ENCODE measurements at regions not wholly inside any gene's neighbourhood (a gene's known extent, or its start where the extent isn't known, plus 50 kb on each side); places are given as distances from the start of the nearest gene placed in this dataset.
A peak's percentile ranks its signal among the peaks of the same experiment; 100 is the strongest.
"Not testable (repeated sequence)": the region's sequence is repeated elsewhere in the genome, so short reads cannot be mapped to it uniquely, and the experiment has no call there.

DNA sequence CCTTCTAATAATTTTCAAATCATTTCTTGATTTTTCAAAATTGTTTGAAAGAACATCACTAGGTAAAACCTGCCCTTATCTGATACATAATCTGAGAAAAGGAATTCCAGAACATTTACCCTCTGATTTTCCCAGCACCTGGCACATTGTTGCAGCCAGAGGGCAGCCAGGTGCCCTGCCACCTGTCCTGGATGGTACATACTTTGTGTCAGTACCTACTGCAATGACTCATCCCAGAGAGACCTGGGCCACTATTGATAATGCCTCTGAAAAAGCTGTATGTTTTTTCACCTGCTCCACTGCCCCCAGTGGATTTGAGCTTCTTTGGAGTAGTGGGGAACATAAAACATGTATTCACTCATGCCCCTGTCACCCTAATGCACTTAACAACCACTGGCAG is 648.9 kb upstream of the GBE1 start:
- no peak for DNase-seq (ENCODE audit: low spot score)

DNA sequence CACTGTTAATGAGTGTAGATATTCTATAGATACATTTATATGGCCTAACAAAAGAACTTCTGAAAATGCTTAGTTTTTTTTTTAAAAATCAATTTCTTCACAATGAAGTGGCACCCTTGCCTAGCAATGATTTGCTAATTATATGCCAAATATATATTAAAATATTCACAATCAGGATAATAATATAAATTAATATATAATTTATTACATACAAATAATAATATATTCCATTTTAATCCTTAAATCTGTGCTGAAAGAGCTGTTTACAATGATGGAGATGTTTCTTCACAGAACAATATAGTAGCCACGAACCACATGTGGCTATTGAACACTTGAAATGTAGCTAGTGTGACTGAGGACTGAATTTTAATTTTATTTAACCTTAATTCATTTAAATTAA is 648.4 kb upstream of the GBE1 start:
- no peak for DNase-seq (ENCODE audit: low spot score)

DNA sequence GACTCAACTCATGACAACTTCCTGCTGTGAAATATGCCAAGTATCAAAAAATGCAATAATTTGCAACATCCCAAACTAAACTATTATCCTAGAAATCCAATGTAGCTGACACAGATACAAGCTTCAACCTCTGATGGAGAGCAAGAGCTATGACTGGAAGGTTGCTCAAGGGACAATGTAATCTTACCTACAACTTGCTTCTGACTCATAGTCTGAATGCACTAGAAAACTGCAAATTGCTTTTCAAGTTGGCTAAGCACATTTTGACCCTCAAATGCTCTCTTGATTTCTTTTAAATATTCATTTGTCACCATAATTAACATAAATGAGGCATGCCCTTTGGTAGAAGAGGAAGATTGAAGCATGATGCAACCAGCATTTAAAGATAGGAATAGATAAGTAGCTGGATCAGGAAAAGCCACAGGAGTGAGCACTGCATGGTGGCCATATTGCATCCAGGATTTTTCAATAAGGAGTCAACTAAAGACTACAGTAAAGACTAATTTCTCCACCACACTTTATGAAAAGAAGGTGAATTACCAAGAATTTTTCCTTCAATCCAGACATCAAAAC is 630.8 kb upstream of the GBE1 start:
- no peak for DNase-seq (ENCODE audit: low spot score)

DNA sequence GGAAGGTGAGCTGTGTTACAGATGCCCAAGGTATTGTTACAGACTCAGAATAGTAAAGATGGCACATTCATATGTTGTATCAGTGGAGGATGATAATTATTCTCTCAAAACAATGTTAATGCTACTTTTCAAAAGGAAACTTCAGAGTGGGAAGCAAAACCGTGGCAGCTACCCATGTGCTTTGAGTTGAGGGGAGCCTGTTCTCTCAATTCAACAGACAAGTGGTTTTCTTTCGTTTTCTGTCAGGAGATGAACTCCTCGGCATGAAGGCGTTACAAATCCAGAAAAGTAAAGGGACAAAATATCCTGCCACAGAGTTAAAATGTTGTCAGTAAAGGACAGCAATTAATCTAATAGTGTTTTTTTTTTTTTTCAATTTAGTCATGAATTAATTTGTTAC is 629.4 kb upstream of the GBE1 start:
- no peak for DNase-seq (ENCODE audit: low spot score)

DNA sequence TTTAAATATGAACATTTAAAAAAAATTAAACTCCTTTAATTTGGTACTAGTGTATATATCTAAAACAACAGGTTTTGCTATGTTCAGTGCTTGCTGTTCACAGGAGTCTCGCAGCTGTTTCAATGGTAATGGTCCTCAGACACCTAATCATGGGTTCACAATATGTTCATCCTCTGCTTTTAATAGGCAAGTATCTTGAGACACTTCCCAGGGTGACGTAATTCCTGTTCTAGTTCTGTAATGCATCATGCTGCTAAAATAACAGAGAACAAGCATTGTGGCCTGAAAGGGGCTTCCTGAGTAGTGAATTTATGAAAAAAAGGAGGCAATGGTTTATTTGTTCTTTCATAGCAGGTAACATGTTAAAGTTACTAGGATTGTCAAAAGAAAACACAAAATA is 625.2 kb upstream of the GBE1 start:
- no peak for DNase-seq (ENCODE audit: low spot score)

DNA sequence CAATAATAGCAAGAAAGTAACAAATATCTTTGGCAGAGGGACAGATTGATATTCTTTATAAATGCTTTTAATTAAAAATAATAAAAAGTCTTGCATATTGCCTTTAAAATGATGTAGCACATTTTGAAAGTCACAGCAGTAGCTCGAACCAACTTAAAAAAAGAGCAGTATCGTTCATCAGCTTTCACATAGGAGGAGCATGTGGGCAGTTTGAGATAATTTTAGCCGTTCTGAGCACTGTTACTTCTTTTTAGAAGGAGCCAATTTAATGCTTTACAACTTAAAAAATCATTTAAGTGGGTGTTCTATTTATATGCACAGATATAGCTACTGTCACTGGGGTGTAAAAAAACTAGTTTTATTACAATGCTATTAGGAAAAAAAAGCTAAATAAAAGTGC is 622.7 kb upstream of the GBE1 start:
- no peak for DNase-seq (ENCODE audit: low spot score)

DNA sequence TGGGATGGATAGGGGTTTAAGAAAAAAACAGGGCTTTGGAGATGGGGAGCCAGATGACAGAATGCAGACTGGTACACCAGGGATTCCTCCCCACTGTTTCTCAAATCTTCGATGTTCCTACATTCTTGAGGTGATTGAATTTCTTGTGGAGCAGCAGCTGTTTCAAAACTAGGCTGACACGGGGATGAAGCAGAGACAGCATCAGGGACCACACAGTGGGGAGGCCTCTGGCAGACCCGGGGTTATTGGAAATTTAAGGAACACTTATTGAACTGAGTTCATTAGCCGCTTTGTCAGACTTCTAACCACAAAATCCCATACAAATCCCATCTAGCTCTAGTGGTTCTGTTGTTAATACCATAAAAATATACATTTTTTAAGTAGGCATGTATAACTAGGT is 621.4 kb upstream of the GBE1 start:
- no peak for DNase-seq (ENCODE audit: low spot score)

DNA sequence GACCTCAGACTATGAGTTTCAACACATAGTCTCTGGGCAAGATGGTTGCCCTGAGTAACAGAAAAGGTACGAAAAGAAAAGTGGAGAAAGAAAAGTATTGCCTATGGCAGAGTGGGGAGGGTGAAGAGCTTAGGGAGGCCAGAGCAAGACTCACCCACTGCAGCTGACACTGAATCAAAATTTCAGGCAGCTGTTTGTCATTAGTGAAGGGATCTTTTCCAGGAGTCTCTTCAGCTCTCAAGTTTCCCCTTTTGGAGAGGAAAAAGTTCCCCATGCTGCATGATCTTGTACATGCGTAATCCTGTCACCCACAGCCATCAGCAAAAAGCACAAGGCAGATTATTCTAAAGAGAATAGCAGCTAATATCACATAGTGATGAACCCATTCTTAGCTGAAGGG is 616.9 kb upstream of the GBE1 start:
- no peak for DNase-seq (ENCODE audit: low spot score)

DNA sequence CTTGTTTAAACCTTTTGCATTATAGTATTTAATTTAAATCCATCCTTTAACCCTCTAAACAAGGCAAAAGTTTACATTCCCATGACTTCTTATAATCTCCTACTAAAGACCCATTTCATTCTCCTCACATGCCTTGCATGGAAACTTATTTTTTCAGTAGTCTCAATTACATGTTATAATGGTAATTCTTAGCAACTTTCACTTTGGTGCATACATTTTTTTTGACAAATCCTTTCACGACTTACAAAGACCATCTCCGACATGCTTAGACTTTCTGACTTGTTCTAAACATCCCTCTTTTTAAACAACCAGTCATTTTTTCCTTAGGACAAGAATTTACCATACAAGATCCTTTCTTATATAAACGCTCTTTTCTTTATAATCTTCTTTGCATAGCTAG is 615.4 kb upstream of the GBE1 start:
- DNase-seq (ENCODE audit: low spot score), result peak; percentile 13

DNA sequence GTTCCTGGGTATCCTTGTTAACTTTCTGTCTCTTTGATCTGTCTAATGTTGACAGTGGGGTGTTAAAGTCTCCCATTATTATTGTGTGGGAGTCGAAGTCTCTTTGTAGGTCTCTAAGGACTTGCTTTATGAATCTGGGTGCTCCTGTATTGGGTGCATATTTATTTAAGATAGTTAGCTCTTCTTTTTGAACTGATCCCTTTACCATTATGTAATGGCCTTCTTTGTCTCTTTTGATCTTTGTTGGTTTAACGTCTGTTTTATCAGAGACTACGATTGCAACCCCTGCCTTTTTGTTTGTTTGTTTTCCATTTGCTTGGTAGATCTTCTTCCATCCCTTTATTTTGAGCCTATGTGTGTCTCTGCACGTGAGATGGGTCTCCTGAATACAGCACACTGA is 612.4 kb upstream of the GBE1 start:
- not testable (repeated sequence) for DNase-seq (ENCODE audit: low spot score)

DNA sequence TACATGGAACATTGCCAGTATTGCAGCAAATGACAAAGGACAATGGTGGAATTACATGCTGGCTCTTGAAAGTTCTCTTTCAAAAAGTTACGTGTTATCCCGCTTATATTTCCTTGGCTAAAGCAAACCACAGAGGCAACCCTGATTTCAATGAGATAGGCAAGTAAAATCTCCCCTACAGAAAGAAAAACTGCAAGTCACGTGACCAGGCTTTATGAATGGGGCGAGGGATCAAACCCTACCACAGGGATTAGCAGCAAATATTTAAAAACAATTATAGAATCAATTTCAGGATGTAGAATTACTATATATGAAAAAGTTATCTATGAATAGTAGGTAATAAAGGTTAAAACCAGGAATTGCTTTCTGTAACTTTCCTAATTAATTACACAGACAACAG is 603.4 kb upstream of the GBE1 start:
- DNase-seq (ENCODE audit: low spot score), result no peak

DNA sequence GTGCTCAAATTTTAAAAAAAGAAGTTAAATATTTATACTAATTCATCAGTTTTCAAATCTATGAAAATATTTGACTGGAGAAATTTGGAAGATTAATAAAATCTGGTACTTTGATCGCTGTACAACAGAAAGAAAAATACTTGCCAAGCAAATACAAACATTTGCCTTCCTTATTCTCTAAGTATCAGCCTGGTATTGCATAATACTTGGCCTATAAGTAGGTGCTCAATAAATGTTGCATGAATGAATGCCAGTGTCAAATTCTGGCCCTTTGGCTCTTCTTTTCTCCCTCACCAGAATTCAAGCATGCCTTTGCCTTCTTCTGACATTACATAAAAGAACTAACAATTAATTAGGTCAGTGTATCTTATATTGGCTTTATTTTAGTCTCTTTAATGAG is 601.7 kb upstream of the GBE1 start:
- DNase-seq (ENCODE audit: low spot score), result no peak

DNA sequence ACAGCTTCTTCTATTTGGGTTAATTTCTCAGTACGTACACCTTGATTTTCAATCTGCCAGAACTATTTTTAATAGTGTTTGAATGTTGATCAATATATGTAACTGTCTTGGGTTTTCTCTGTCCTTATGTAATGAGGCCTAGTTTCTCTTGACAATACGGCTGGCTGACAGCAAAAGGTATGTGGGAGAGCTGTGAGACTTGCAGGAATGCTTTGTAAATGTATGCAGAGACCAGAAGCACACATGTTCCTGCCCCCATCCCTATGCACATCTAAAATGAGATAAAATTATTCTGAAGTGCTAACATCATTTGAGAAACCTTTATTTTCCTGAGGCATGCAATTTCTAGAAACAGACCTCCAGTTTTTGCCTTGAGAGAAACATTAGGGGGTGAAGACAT is 593.8 kb upstream of the GBE1 start:
- no peak for DNase-seq (ENCODE audit: low spot score)

DNA sequence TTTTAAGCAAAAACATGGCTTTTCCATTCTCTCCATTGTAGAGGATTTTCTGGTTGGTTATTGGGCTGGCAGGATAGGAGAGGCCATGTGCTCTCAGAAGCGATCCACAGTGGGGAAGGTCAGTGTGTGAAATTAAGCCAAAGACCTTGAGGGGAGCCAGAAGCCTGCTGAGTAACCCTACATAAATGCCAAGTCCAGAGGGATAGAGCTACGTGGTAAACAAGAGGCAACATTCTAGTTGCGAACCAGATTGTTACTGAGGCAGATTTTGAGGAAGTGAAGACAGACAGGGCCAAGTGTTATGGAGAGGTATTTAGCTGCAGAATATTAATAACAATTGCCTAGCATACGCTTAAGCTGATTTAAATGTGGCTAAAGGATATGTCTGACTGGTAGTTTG is 592.8 kb upstream of the GBE1 start:
- no peak for DNase-seq (ENCODE audit: low spot score)

DNA sequence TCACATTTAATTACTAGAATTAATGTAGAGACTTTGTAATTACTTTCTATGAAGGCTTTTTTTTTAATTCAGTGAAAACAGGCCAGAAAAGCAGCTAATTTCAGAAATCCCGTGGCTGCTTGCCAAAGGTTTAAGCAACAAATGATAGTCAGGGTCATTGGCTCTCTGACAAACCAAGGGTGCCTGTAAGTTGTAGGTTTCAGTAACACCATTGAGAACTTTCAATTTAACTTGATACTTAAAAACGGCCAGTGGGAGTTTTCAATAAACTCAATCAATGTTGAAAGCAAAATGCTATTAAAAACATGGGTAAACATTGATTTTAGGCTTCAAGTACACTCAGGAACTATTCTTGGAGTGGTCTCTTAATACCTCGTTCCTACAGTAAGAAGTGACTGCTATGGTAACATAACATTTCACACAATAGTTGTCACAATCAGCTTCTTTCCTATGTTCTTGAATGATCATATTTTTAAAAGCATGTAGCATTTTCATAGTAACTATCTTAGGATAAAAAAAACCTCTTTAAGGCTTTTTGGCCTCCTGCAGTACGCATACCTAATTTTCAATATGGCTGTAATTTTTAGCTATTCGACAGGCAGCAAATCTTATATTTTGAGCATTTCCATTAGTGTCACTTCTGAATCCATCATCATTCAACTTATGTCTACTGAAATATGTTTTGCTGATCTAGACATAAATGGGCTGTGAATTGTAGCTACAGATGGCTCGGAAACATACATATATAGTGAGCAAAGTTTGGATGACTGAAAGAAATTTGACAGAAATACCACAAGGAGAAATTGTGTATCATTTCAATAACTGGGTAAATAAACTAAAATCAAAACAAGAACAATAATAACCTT is 592.1 kb upstream of the GBE1 start:
- no peak for DNase-seq (ENCODE audit: low spot score)

DNA sequence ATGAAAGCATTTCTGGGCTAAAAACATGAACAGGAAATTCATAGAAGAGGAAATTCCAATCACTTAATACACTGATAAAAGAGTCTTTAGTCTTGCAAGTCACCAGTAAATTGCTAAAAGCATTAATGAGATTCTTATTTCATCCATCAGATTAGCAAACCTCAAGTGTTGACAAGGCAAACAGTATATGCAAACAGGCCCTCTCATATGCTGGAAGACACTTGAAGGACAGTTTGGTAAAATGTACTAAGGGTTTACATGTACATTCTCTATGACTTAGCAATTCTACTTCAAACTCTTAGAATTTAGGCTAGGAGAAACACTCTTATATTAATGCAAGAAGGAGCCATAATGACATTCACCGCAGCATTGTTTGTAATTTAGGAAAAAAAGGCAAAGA is 586.1 kb upstream of the GBE1 start:
- DNase-seq (ENCODE audit: low spot score), result no peak

DNA sequence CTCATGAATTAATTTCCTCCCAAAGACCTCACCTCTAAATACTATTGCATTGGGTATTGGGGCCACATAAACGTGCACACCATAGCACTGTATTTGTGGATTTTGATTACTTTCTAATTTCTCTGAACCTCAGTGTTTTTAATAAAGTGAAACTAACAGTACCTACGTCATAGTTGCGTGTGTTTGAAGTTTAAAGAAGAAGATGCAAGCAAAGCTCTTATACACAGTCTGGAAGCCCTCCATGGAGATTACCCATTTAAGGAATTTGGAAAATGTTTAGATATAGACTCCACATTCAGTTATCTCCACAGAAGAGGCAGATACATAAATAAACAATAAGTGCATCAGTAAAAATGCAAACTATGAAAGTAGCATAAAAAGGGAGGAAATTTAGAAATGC is 581.1 kb upstream of the GBE1 start:
- no peak for DNase-seq (ENCODE audit: low spot score)

DNA sequence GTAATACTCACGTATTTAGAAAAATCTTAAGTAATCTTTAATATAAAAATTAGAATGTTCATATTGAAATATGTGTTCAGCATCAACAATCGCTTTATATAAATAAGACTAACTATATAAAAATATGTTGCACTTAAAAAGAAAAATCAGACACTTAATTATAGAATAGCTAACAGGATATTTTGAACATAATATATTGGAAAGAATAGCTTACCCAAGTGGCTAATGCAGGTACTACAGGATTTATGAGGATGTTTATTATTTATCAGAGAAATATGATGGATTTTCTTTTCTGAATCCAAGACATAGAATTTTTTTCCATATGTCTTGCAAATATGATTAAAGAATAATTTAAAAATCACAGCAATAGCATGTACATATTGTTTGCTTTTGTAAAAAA is 567.9 kb upstream of the GBE1 start:
- DNase-seq (ENCODE audit: low spot score), result no peak

DNA sequence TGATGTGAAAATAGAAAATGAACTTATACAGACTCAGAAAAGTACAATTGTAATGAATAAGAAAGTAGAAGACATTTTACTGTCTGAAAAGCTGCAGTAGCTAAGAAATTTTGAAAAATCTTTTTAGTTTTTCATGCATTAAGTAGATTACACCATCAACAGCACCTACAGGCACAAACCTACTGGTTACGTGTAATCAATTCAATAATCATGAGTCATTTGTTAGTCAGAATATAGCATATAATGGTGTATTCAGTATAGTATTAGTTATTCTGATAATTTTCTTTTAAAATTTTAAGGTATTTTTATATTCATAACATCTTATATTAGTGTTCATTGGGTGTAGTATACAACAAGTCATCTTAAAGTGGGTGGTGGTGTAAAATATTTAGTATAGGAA is 550.5 kb upstream of the GBE1 start:
- no peak for DNase-seq (ENCODE audit: low spot score)

DNA sequence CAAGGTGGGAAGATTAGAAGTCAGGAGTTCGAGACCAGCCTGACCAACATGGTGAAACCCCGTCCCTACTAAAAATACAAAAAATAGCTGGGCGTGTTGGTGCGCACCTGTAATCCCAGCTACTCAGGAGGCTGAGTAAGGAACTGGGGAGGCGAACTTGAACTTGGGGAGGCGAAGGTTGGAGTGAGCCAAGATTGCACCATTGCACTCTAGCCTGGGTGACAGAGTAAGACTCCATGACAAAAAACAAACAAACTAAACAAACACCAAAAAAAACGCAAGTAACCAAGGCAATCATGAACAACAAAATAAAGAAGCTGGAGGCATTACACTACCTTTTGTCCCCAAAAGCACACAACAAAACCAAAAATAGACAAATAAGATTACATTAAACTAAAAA is 547.3 kb upstream of the GBE1 start:
- no peak for DNase-seq (ENCODE audit: low spot score)

DNA sequence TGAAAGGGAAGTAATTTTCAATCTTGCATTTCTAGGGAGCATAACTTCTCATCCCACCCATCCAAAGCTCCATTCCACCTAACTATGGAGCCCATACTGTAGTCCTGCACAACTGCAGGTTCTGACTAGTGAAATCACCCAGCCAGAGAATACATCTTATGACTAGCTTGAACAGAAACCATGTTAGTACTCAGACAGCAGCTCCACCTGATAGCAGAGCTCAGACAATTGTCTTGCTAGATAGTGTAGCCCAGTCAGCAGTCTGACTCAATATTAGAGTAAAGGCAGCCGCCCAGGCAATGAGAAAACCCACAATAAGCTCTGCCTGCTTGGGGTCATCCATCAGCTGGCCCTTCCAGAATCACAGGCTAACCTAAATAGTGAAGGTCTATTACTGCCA is 544.7 kb upstream of the GBE1 start:
- DNase-seq (ENCODE audit: low spot score), result no peak

DNA sequence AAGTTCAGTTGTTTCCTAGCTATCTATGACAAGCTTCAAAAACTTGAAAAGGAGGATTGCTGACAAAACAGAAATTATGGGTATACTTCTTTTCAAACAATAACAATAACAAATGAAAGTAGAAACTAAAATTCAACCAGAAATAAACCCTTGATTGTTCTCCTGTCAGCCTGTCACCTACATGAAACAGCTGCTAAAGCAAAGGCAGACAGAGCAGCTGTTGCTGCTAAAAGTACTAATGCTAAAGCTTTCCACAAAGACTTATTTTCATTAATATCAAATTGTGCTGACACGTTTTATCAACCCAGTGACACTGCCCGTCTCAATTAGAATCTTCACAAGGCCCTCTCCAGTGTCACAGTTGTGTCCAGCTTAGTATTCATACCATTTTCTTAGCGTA is 533.2 kb upstream of the GBE1 start:
- no peak for DNase-seq (ENCODE audit: low spot score)

DNA sequence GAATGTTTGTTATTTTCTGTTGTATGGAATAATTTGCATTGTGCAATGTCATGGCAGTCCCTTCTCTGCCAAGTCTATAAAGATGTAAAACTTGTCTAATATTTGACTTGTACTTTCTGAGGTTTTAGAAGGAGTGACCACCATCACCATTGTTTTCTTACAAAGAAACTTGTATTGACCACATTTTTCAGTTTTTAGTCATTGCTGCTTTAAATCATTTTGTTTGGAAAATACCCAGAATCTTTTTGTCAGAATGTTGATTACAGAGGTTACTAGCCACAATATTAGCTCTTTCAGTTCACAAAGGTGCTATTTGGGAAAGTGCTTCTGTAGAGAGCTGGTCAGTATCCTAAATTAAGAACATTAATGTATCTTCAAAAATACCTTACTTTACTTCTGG is 532.4 kb upstream of the GBE1 start:
- no peak for DNase-seq (ENCODE audit: low spot score)

DNA sequence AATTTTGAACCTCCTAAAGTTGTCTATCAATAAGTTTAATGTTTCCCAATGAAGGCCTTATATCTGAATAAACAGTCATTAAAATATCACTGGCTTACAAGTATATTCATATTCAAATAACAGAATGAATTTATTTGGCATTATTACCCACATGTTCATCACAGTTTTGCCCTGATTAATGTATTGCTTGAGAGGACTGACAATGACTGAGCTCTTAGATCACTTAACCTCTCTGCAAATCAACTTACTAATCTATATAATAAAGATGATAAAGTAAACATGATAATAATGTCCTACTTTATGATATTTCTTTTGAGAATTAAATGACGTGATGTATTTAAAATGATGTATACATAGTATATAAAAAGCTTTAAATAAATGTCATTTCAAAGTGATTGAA is 532.0 kb upstream of the GBE1 start:
- DNase-seq (ENCODE audit: low spot score), result no peak

All from SK-N-DZ (cell line).